HEK293 (cell line): ENCODE measurements at regions not wholly inside any gene's neighbourhood (a gene's known extent, or its start where the extent isn't known, plus 50 kb on each side); places are given as distances from the start of the nearest gene placed in this dataset.

ENCODE experiments used
- ZBTB7A ChIP-seq: fragments of 450-650 bp; formaldehyde crosslinking; IDR thresholded peaks from 2 replicates; pipeline ENCODE4 v1.5.1; 2016; ENCODE audit warnings: low read depth, missing biosample characterization, missing genetic modification characterization
- ZNF274 ChIP-seq, 2 experiments: fragments of 200-500 bp in 1 of 2; fragments of 450-650 bp in 1 of 2; sonication (Bioruptor generic) in 1 of 2; formaldehyde crosslinking in 1 of 2; IDR thresholded peaks; 2 replicates each; pipeline versions ENCODE4 v1.5.1 to v1.6.1; 2014 to 2016; ENCODE audit warnings: borderline replicate concordance in 1 of 2, inconsistent platforms in 1 of 2, low read length in 1 of 2, missing biosample characterization in 1 of 2, missing genetic modification characterization in 1 of 2
- ZNF362 ChIP-seq: fragments of 450-650 bp; formaldehyde crosslinking; IDR thresholded peaks from 2 replicates; pipeline ENCODE4 v1.5.1; 2016; ENCODE audit warnings: missing biosample characterization, missing genetic modification characterization
- ZNF660 ChIP-seq: fragments of 450-650 bp; IDR thresholded peaks from 2 replicates; pipeline ENCODE4 v1.5.1; 2018; ENCODE audit warnings: missing biosample characterization, mild to moderate bottlenecking, missing genetic modification characterization
- TF ChIP-seq, protein P1 (sequence below): fragments of 450-650 bp; formaldehyde crosslinking; IDR thresholded peaks from 2 replicates; pipeline ENCODE4 v1.5.1; 2016; ENCODE audit warnings: missing biosample characterization, missing genetic modification characterization

GRCh38 chr2:208945719-208946256 lies 478.1 kb upstream of the MAP2 start:
- TF ChIP-seq, protein P1, sequence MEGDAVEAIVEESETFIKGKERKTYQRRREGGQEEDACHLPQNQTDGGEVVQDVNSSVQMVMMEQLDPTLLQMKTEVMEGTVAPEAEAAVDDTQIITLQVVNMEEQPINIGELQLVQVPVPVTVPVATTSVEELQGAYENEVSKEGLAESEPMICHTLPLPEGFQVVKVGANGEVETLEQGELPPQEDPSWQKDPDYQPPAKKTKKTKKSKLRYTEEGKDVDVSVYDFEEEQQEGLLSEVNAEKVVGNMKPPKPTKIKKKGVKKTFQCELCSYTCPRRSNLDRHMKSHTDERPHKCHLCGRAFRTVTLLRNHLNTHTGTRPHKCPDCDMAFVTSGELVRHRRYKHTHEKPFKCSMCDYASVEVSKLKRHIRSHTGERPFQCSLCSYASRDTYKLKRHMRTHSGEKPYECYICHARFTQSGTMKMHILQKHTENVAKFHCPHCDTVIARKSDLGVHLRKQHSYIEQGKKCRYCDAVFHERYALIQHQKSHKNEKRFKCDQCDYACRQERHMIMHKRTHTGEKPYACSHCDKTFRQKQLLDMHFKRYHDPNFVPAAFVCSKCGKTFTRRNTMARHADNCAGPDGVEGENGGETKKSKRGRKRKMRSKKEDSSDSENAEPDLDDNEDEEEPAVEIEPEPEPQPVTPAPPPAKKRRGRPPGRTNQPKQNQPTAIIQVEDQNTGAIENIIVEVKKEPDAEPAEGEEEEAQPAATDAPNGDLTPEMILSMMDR (tag by site-specific recombination) = no peak
- TF ChIP-seq ZNF274 (IDR thresholded peaks at IDR 0.05; ENCODE audit: low read length) (no peak), ZNF274 (tag by site-specific recombination; IDR thresholded peaks at IDR 0.05; ENCODE audit: borderline replicate concordance) (no peak), ZNF362 (tag by site-specific recombination) (no peak), ZBTB7A (tag by site-specific recombination) (no peak), ZNF660 (no peak)
